ENCODE measurements at regions not wholly inside any gene's neighbourhood (a gene's known extent, or its start where the extent isn't known, plus 50 kb on each side); places are given as distances from the start of the nearest gene placed in this dataset.

DNA sequence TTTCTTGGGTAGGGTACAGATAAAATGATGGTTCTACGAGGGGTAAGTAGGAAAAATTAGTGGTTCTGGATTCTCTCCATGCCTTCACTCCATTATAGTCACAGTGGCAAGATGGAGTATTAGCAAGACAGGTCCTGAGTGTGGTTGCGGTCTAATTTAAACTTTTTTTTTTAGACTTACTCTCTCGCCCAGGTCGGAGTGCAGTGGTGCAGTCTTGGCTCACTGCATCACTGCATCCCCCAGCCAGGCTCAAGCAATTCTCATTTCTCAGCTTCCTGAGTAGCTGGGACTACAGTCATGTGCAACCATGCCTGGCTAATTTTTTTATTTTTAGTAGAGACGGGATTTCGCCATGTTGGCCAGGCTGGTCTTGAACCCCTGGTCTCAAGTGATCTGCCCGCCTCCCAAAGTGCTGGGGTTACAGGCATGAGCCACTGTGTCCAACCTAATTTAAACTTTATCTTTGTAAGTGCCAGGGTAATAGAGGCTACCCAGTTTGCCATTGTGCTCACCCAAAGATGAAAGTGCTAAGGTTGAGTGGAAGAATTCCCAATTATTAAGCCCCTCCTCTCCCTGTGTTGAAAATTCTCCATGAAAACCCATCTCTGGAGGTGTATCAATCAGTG, 135.6 kb downstream of the TM9SF2 start:
- Mint-ChIP-seq H3K9me3 (ENCODE audit: low read depth) (no peaks in the 10 kb centered on the region), H3K4me3 (no peak overlapping the region), H3K27ac (no peak overlapping the region), H3K4me1 (peaks cover 3% of the 10 kb centered on the region), H3K27me3 (peaks cover 2% of the 10 kb centered on the region), H3K36me3 (no peaks in the 10 kb centered on the region)
- ATAC-seq (no peak), DNase-seq (no peak)
- CTCF ChIA-PET = no interaction called here

DNA sequence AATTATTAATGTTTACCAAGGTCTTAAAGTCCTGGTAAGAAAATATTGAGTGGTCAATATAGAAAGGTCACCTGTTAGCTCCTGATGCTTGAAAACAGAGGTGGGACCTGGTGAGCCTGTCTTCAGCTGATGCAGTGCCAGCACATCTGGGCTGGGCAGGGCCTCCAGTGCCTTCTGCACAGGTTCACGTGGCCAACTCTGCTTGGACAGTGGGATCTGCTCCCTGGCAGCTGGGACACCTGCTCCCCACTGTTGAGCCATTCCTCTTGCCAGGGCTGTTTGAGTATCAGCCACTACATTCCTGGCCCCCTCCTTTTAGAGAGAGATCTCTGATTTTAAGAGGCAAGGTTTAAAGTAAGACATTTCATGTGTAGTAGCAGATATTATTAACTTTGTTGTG, 135.0 kb downstream of the TM9SF2 start:
- Mint-ChIP-seq H3K27ac (no peak overlapping the region), H3K27me3 (peaks cover 2% of the 10 kb centered on the region), H3K4me1 (peaks cover 3% of the 10 kb centered on the region), H3K4me3 (no peak overlapping the region), H3K9me3 (ENCODE audit: low read depth) (no peaks in the 10 kb centered on the region), H3K36me3 (no peaks in the 10 kb centered on the region)
- ATAC-seq (no peak), DNase-seq (no peak)
- CTCF ChIA-PET = no interaction called here

DNA sequence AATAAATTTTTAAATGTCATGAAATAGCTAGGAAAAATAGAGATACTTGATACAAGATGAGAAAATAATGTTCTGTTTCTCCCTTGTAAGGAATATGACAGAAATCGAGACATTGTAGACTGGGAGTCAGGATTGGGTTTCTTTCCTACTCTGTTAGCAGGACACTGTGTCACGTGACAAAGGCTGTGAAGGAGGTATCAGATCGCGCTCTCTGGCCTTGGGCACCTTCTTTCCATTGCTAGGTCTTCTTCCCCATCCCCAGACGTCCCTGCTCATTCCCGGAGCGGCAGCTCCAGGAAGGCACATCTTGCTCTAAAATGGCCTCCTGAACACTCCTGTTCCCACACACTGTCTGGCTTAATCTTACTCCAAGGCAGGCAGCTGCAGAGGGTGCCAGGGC, 133.4 kb downstream of the TM9SF2 start:
- CTCF ChIA-PET = no interaction called here
- no peak for ATAC-seq

DNA sequence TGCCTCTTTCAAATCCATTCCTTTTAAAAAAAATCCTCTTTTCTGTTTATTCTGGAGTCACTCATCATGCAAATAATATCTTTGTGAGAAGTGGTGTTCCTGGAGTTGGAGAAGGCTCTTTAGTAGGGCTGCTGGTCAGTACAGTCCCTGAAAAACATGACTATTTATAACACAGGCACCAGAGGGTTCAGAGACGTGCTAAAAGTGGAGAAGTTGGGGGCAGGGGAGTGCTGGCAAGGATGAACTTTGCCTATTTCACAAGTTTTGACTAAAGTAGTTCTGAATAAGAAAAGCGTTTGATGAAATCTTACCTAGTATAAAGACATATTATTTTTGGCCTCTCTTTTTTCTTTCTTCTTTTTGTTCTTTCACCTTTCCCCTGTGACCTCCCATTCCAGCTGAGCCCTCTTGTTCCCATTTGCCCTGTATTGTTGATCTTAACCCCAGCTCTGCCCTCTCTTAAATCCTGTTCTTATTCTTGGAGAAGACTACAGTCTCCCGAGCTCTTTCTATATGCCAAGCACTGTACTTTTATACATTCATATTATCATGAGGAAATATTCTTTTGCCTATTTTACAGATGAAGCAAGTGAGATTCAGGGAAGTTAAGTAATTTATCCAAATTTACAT, 129.1 kb downstream of the TM9SF2 start:
- CTCF ChIA-PET = no interaction called here
- no peak overlapping the region for H3K27ac Mint-ChIP-seq

More for the DNA sequence above, 133.4 kb downstream of the TM9SF2 start:
- peaks cover 2% of the 10 kb centered on the region for H3K27me3 Mint-ChIP-seq
- DNase-seq = no peak
- no peak overlapping the region for H3K27ac Mint-ChIP-seq
- no peak overlapping the region for H3K4me3 Mint-ChIP-seq
- no peaks in the 10 kb centered on the region for H3K36me3 Mint-ChIP-seq
- H3K9me3 Mint-ChIP-seq (ENCODE audit: low read depth) = no peaks in the 10 kb centered on the region
- H3K4me1 Mint-ChIP-seq = no peaks in the 10 kb centered on the region

GRCh38 chr13:99629641-99630040, 128.4 kb downstream of the TM9SF2 start:
- H3K27ac Mint-ChIP-seq = no peak overlapping the region
- H3K36me3 Mint-ChIP-seq = no peaks in the 10 kb centered on the region
- H3K9me3 Mint-ChIP-seq (ENCODE audit: low read depth) = no peaks in the 10 kb centered on the region
- CTCF ChIA-PET = no interaction called here
- peaks cover 7% of the 10 kb centered on the region for H3K4me1 Mint-ChIP-seq
- no peak for DNase-seq
- peaks cover 2% of the 10 kb centered on the region for H3K27me3 Mint-ChIP-seq
- no peak for ATAC-seq
- H3K4me3 Mint-ChIP-seq = no peak overlapping the region

More for the DNA sequence above, 129.1 kb downstream of the TM9SF2 start:
- no peak overlapping the region for H3K4me3 Mint-ChIP-seq
- no peak for DNase-seq
- peaks cover 2% of the 10 kb centered on the region for H3K27me3 Mint-ChIP-seq
- H3K9me3 Mint-ChIP-seq (ENCODE audit: low read depth) = no peaks in the 10 kb centered on the region
- no peak for ATAC-seq
- no peaks in the 10 kb centered on the region for H3K36me3 Mint-ChIP-seq
- peaks cover 5% of the 10 kb centered on the region for H3K4me1 Mint-ChIP-seq

- no peak for DNase-seq
- no peaks in the 10 kb centered on the region for H3K36me3 Mint-ChIP-seq
- ATAC-seq = no peak
- H3K4me3 Mint-ChIP-seq = no peak overlapping the region
- CTCF ChIA-PET = no interaction called here
- H3K27ac Mint-ChIP-seq = no peak overlapping the region
- no peaks in the 10 kb centered on the region for H3K27me3 Mint-ChIP-seq
- no peaks in the 10 kb centered on the region for H3K9me3 Mint-ChIP-seq (ENCODE audit: low read depth)
- peaks cover 14% of the 10 kb centered on the region for H3K4me1 Mint-ChIP-seq
Measured at GRCh38 chr13:99628442-99628841, 127.2 kb downstream of the TM9SF2 start.

DNA sequence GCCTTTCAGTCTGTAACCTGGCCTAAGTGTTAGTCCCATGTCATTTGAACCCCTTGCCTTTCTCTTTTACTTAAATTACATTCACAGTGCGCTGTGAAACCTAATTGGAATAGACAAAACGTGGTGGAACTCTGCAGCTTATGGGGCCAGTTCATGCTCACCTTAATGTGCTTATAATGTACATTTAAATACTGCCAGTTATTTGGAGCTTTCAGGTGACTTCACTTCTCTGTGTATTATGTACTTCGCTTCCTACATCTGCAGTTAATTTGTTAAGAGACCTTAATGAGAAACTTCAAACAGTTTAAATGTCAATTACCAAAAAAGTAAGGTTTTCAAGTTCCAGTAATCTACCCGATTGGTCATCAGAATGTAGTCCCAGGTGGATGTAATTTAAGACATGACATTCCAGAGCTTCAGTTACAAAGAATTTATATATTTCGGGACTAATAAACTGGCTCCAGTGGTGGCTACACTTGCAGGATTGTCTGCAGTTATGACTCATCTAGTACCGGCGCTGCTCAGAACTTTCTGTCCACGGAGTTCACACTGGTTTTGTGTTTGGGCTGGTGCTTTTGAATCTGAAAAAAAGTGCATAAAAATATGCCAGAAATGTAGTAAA, 125.3 kb downstream of the TM9SF2 start:
- H3K4me3 Mint-ChIP-seq = no peak overlapping the region
- H3K27me3 Mint-ChIP-seq = no peaks in the 10 kb centered on the region
- ATAC-seq (no peak), DNase-seq (no peak)
- peaks cover 14% of the 10 kb centered on the region for H3K4me1 Mint-ChIP-seq
- no peak overlapping the region for H3K27ac Mint-ChIP-seq
- CTCF ChIA-PET = interaction anchor here (0.7 kb wide), 1 partner anchor 98 kb away, joined by 3 read pairs; no protein-coding TSS in a partner anchor
- no peaks in the 10 kb centered on the region for H3K36me3 Mint-ChIP-seq
- H3K9me3 Mint-ChIP-seq (ENCODE audit: low read depth) = no peaks in the 10 kb centered on the region

DNA sequence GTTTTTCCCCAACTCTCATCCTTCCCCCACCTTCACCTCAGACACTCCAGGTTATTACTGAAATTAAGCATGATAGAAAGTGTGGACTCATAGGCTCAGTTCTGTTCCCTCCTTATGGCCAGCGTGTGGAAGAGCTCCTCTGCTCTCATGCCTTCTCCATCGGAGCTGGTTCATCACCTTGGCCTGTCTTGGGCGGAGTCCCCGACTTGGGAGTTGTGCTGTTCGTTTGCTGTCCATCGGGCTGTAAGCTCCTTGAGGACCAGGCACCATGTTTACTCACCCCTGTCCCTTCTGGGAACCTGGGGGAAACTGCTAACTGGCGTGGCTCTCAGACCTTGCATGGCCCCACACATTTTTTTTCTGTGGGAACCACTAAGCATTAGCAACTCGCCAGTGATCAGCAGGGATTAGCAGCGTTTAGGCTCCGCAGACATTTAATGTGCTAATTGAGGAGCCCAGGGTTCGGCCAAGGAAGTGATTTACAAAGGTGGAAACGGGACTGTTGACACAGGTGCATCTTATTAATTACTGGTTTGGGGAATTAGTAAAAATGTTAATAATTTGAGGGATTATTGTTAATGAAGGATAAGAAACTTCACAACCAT, 123.8 kb downstream of the TM9SF2 start:
- CTCF ChIA-PET = no interaction called here
- H3K27me3 Mint-ChIP-seq = no peaks in the 10 kb centered on the region
- ATAC-seq (no peak), DNase-seq (no peak)
- H3K4me1 Mint-ChIP-seq = peaks cover 14% of the 10 kb centered on the region
- no peaks in the 10 kb centered on the region for H3K9me3 Mint-ChIP-seq (ENCODE audit: low read depth)
- H3K4me3 Mint-ChIP-seq = no peak overlapping the region
- H3K36me3 Mint-ChIP-seq = no peaks in the 10 kb centered on the region
- no peak overlapping the region for H3K27ac Mint-ChIP-seq

DNA sequence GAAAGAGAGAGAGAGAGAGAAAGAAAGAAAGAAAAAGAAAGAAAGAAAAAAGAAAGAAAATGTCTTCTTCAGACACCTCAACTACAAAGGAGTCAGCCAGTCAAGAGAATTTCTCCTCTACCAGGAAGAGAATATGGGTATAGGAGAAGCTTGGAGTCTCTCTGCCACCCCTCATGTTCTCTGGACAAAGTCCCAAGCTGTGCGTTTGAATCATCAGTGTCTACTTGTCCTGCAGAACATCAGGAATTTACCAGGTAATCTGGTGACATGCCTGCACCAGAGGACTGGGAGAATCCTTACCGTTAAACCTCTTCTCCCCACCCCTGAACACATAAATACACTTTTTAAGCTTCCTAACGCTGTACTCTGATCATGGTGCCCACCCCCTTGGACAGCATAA, 119.5 kb downstream of the TM9SF2 start:
- CTCF ChIA-PET = no interaction called here
- DNase-seq (no peak), ATAC-seq (no peak)
- no peak overlapping the region for H3K4me3 Mint-ChIP-seq
- no peaks in the 10 kb centered on the region for H3K36me3 Mint-ChIP-seq
- H3K4me1 Mint-ChIP-seq = peaks cover 17% of the 10 kb centered on the region
- no peaks in the 10 kb centered on the region for H3K9me3 Mint-ChIP-seq (ENCODE audit: low read depth)
- no peak overlapping the region for H3K27ac Mint-ChIP-seq
- H3K27me3 Mint-ChIP-seq = no peaks in the 10 kb centered on the region

GRCh38 chr13:99619207-99619606, 117.9 kb downstream of the TM9SF2 start:
- Mint-ChIP-seq H3K27me3 (no peaks in the 10 kb centered on the region), H3K4me1 (peaks cover 15% of the 10 kb centered on the region), H3K9me3 (ENCODE audit: low read depth) (no peaks in the 10 kb centered on the region), H3K27ac (no peak overlapping the region), H3K4me3 (no peak overlapping the region), H3K36me3 (no peaks in the 10 kb centered on the region)
- CTCF ChIA-PET = no interaction called here
- no peak for DNase-seq
- no peak for ATAC-seq

DNA sequence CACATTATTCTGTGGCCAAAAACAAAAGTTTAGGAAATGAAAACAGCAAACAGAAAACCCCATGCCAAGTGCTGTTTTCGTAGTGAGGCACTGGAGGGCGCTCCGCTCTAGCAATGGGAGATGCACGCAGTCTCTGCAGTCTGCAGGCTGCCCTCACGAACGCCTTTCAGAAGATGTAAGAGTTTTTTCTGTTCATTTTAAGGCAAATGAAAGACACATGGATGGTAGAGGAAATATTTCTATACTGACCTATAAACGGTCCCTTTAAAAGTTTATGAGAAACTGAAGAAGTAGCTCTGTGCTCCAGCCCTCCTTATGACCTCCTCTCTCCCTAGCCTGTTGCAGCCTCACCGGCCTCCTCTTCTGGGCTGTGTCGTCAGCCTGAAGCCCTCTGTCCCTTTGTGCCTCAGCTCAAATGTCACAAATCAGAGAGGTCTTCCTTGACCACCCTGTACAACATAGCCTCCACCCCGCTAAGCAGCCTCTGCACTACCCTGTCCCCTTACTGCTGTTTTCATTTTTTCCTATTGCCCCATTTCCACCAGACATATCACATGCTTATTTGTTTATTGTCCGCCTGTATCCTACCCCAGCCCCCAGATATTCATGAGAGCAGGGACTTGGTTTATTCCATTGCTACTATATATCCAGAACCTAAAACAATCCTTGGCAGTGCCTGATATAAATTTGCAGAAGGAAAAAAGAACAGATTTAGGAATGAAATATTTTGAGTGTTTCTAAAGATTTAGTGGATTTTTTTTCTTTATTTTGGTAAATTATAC, 116.4 kb downstream of the TM9SF2 start:
- no peaks in the 10 kb centered on the region for H3K36me3 Mint-ChIP-seq
- peaks cover 12% of the 10 kb centered on the region for H3K4me1 Mint-ChIP-seq
- no peak overlapping the region for H3K4me3 Mint-ChIP-seq
- no peaks in the 10 kb centered on the region for H3K27me3 Mint-ChIP-seq
- CTCF ChIA-PET = interaction anchor here (0.6 kb wide), 1 partner anchor 985 kb away, joined by 3 read pairs; no protein-coding TSS in a partner anchor
- no peak overlapping the region for H3K27ac Mint-ChIP-seq
- DNase-seq (peak; percentile 50), ATAC-seq (peak; percentile 53)
- no peaks in the 10 kb centered on the region for H3K9me3 Mint-ChIP-seq (ENCODE audit: low read depth)

DNA sequence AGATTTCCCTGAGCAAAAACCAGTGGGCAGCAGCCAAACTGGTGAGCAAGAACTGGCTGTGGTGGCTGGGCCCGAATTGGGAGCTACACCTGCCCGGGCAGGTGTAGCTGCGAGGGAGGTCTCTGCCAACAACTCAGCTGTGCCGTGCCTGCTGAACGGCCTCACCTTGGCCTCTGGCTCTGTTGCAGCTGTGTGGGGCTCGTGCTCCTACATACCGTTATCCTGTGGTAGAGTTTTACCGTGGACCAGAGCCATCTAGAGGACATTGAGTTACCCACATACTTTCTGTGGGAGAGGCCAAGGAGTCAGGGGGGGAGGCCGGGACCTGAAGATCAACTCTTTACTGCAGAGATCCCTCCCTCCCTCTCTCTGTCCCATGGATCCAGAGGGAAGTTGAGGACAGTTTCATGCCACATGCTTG, 113.2 kb downstream of the TM9SF2 start:
- Mint-ChIP-seq H3K36me3 (no peaks in the 10 kb centered on the region), H3K9me3 (ENCODE audit: low read depth) (no peaks in the 10 kb centered on the region), H3K4me1 (peaks cover 19% of the 10 kb centered on the region), H3K4me3 (no peak overlapping the region), H3K27ac (no peak overlapping the region), H3K27me3 (no peaks in the 10 kb centered on the region)
- DNase-seq (no peak), ATAC-seq (peak; percentile 53)
- CTCF ChIA-PET = interaction anchor here (1.5 kb wide), 1 partner anchor 9 kb away, joined by 6 read pairs; no protein-coding TSS in a partner anchor
